Activated CD4-positive, alpha-beta T cell treated with anti-CD3 and anti-CD28 coated beads, Interleukin-2, amount 50 U/mL, for 4 hours (primary cell): ENCODE measurements at regions not wholly inside any gene's neighbourhood (a gene's known extent, or its start where the extent isn't known, plus 50 kb on each side); places are given as distances from the start of the nearest gene placed in this dataset.

Experiments used
- DNase-seq, 2 experiments: peaks; one replicate each; pipeline ENCODE4 v3.0.0-alpha.2; 2020

DNA sequence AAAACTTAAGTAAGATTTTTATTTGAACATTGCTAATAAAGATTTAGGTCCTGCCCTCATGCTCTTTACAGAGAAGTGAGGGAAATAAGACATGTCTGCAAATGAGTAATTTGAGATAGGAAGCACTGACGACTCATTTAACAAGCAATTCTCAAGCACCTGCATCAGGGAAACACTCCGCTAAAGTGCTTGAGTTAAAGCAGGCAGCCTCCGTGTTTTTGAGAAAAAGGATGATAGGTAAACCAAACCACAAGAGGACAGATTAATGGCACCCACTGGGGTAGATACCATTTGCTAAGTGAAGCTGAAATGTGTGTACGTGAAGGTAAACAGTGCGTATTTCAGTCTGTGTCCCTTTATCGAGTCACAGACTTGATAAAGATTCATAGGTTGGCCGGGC, 184.6 kb upstream of the CARD18 start:
- DNase-seq, result no peak

DNA sequence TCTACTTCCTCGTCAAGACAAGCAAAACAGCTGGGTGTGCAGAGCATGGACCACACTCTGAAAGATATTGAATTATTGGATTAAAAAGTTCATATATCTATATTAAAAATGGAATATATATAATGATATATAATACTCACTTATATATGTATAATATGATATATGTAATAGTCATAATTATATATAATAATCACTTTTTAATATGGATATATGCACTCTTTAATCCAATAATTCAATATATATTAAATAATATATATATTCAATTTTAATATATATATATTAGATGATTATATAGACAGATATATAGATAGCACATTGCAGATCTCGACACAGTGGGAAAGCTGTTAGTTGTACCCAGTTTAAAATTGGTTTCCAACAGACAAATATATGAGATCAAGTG, 182.1 kb upstream of the CARD18 start:
- no peak for DNase-seq

DNA sequence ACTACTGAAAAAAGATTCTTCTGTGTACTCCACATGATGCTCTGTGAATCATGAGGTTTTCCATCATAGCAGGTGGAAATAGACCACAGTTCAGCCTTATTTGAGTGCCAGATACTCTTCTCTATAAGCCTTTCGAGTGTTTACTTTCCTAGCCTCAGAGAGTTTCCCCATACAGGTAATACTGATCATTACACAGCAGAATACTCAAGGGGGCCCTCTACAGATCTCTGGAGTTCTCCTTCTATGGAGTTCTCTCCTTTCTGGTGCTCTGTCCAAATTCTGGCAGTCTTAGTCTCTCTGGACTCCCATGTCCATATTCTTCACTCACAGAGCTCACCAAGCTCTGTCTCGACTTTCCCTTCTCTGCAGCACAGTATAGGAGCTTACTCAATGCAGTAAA, 175.7 kb upstream of the CARD18 start:
- DNase-seq, result no peak

DNA sequence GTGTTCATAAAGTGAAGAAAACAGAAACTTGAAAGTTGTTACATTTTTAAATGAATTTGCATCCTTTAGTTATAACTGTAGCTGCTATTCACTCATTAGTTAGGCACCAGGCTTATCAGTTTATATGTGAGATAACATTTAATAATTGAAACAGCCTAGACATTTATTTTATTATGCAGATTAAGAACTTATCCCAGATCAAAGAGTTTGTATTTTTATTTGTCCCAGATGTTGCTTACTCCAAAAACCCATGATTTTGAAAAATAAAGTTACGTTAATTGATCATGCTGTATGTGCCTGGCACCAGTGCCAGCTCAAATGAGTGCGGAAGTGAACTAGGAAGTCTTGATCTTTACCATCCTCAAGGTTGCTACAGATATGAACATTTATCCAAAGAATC, 172.7 kb upstream of the CARD18 start:
- DNase-seq, result no peak

DNA sequence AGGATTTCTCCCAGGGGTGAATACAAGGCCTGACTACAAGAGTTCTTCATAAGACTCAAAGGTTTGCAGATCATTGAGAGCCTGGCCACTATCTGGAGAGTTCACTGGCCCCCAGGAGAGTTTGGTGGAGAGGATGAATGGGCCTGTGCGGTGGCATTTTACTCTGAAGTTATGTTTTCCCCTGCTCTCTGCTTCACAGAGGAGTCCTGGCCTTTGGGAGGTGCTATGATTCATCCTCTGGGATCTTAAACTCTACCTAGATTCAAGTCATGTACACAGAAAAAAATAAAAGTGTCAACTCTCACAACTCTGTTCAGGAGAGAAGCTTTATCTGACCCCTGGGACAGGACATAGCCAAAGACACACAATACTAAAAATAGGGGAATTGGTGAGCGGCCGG, 159.1 kb upstream of the CARD18 start:
- no peak for DNase-seq

DNA sequence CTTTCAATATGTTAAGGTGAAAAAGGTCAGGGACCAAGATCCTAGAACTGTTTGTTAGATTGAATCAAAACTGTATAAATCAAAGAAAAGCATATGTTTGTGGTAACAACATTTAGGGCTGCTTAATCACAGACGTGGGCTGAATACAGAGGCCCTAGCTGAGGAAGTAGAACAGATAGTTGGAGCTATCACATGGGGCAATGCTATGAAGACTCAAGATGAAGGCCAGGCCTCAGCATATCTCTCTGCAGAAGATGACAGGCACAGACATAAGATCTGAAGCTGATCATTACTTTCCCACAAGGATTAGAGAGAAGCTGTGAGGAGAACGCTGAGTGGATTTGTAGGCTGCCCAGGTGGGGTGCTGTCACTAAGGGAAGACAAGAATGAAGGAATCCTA, 158.6 kb upstream of the CARD18 start:
- DNase-seq, result no peak

DNA sequence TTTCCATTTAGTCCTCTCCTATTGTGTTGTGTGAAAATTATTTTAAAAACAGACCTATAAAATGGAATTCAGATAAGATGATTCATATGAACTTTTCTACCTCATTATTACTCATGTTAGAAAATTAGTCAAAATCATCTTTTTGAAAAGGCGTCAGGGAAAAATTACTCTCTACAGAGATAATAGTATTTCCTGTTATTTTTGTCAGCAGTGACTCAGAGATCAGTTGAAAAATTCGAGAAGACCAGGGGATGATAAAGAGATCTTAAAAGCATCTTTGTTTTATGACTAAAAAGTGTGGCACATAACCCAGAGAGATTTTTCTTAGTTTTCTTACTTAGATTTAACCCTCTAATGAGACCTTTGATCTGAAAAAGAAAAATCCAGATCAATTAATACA, 157.9 kb upstream of the CARD18 start:
- no peak for DNase-seq

DNA sequence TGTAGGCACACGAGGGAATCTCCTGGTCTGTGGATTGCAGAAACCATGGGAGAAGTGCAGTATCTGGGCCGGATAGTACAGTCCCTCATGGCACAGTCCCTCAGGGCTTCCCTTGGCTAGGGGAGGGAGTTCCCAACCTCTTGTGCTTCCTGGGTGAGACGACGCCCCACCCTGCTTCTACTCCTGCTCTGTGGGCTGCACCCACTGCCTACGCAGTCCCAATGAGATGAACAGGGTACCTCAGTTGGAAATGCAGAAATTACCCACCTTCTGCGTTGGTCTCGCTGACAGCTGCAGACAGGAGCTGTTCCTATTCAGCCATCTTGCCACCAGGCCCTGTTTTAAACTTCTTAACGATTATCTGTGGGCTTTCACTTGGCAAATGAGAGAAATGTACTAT, 157.2 kb upstream of the CARD18 start:
- no peak for DNase-seq

DNA sequence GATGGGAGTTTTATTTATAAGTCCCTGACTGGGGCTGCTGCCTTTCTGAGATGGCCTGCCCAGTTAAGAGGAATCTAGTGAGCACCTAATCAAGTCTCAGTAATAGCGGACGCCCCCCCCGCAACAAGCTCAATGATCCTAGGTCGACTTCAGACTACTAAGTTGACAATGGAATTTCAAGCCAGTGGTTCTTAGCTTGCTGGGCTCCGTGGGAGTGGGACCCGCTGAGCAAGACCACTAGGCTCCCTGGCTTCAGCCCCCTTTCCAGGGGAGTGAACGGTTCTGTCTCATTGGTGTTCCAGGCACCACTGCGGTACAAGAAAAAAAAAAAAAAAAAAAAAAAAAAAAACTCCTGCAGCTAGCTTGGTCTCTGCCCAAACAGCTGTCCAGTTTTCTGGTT, 156.8 kb upstream of the CARD18 start:
- DNase-seq, result no peak

DNA sequence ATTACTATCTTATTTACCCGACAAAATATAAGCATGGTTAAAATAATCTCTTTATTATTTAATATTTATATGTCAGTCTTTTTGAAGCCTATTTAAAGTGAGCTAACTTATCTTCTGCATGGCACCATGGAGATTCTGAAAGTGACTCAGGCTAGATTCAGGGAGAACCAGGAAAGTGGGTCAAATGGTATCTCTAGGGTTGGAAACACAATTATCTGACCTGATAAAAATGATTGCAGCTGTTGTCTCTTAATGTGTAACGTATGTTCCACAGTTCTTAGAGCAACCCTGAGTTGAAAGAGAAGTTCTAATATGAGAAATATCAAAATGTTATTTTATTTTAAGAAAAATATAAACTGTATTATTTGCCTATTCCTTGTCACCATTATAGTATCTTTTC, 143.1 kb upstream of the CARD18 start:
- no peak for DNase-seq

DNA sequence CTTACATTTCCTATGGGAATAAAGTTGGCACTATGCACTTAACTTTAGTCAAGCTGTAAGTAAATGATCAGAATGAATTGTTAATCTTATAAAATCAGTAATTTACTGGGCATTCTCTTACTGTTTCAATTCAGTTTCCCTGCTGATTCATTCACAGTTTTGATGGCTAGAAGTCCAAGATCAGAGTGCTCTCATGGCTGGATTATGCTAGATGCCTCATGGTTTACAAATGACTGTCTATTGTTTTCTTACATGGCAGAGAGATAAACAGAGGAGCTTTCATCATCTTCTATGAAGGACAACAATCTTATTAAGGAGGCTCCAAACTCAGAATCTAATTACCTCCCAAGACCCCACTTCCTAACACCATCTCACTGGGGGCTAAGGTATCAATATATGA, 135.1 kb upstream of the CARD18 start:
- DNase-seq, result no peak

DNA sequence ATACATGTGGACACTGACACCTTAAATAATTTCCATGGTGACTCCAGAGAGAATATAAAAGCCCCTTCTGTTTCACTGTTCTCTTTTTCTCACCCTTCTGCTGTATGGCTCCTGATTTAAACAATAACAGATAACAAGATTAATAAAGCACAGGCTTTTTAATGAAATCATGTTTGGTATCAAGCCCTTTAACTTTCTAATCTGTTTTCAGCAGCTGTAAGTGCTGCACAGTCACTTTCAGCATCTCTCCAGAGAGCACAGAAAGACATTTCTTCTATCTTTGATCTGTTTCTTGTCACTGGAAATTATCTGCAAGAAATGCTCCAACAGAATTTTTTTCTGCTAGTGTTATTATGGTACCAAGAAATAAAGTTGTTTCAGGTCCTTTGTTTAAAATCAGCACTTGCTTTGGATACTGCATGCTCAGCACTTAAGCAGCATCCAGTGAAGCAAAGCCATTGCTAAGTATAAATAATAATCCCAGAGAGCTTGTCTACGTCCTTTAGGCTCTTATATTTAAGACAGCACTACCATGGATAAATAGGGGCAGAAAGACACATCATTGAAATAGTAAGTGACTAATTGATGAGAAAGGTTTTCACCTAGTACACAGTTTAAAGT, 134.2 kb upstream of the CARD18 start:
- no peak for DNase-seq

DNA sequence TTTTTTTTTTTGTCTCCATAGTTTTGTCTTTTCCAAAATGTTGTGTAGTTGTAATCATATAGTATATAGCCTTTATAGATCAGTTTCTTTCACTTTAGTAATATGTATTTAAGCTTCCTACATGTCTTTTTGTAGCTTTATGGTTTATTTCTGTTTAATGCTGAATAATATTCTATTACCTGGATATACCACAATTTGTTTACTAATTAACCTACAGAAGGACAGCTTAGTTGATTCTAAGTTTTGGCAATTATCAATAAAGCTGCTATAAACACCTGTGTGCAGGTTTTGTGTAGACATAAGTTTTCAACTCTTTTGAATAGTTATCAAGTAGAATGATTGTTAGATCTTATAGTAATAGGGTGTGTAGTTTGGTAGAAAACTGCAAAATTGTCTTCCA, 130.3 kb upstream of the CARD18 start:
- no peak for DNase-seq

DNA sequence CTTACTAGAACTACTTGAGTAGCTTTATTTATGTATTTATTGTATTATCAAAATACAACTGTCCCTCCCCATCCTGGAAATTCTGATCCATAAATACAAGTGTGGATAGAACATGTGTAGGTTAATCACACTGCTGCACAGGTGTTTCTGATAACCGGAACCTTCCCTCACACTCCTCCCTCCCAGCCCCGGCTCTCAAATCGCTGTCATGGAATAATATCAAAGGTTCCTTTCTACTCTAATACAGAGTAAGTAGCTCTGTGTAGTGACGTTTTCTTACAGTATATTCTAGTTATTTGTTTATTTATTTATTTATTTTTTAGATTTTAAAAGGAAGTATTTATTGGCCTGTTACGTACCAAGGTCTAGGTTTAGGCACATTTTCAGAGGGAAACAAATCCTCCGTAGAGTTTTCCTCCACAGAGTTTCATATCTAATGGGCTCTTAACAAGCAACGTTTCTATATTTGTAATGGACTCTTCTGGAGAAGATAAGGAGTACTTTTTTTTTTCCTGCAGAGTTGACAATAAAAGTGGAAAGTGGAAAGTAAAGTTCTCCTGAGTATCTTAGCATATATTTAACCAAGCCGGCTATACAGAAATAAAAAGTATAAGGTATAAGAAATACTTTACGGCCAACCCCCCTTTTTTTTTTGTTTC, 129.0 kb upstream of the CARD18 start:
- DNase-seq, result no peak

DNA sequence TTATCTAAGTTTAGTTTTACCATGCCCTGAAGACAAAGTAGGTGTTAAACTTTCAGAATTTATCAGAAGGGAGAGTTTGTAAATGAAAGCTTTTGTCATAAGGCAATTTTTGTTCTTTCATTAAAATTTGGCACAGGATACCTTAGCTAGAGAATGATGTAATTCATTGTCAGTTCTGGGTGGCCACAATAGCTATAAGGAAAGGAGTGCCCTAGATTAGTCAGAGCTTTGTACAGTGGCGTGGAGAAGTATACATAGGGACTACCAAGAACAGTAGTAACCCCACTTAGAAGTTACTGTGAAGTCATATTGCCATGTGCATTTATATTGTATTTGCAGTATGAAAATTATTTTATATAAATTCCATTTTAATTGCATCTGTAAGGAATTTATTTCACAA, 126.3 kb upstream of the CARD18 start:
- DNase-seq, result no peak

DNA sequence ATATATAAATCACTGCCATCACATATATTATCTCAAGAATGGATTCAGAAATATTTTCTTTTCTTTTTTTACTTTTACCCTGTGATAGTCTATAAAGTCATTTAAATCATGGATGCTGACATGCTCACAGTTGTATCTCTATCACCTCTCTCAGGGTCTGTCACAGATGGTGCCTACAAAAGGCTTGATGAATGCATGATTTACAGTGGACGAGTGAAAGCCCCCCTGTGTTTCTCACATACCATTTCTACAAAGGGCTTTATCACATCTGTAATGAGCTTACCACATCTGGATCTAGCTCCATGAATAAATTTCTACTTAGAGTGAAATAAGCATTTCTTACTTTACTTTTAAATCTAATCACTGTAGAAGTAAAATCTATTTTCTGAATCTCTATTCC, 121.4 kb upstream of the CARD18 start:
- DNase-seq, result no peak

DNA sequence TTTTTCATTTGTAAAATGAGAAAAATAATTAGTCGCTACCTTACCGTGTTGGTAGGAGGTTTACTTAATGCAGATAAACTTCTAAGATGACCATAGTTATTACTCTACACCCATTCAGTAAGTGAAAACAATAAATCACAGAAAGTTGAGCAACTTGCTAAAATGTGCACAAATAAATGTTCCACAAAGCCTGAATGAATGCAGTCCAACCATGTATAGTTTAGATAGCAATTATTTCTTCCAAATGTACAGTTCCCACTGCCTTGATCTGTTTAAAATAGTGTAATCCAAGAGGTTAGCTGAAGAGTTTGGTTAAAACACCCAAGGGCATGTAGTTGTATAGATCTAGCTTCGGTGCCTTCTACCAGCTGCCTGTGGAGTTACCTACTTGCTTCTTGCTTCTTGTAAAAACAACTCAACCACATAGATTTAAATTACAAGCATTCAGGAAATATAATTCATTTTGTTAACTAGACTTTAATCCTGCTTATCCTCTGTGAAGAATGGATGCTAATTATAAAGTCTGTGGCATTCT, 106.3 kb upstream of the CARD18 start:
- no peak for DNase-seq

DNA sequence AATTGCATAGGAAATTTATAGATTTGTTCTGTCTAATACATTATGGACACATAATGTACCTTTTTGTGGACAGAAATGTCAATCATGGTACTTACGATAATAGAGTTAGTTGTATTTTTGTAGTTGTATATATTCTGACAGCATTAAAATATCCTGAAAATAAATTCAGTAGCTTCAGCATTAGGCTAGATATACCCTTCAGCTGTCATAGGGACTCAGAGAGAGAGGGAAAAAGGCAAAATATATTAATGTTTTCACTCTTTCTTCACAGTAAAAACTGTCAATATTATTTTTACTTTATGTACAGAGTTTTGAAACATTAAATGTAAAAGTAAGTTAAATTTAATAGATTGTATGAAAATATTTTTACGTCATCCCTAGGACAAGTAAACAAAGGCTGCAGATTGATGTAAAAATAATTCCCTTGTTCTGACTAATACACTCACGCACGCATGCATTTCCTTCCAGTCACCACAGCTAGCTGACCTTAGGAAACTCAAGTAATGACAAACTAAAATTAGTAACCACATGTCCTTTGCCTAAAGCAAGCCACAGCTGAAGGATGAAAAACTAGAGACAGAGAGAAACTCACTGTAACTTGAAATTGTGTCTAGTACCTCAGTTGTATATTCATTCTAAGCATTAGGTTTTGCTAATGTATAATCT, 104.7 kb upstream of the CARD18 start:
- DNase-seq, result no peak

DNA sequence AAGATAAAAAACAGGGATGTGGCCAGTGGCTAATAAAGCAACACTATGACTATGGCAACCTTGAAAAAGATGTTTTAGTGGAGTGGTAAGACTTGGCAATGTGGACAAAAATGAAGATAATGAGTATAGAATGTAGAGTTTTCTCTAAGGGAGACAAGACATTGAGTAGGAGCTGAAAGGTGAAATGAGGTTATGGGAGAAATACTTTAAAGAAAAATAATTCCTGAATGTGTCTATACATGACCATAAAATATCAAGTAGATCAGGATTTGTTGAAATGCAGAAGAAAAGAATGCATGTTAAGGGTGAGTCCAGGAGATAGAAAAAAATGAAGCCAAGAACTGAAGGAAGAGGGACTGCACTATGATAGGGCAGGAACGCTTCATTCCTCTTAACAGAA, 101.6 kb upstream of the CARD18 start:
- no peak for DNase-seq

DNA sequence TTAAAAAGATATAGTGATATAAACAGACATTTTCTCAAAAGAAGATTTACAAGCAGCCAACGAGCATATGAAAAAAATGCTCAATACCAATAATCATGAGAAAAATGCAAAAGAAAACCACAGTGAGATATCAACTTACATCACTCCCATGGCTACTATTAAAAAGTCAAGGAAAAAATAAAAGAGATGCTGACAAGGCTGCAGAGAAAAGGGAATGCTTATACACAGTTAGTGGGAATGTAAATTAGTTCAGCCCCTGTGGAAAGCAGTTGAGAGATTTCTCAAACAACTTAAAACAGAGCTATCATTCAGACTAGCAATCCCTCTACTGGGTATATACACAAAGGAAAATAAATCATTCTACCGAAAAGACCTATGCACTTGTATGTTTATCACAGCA, 97.1 kb upstream of the CARD18 start:
- DNase-seq, result no peak

DNA sequence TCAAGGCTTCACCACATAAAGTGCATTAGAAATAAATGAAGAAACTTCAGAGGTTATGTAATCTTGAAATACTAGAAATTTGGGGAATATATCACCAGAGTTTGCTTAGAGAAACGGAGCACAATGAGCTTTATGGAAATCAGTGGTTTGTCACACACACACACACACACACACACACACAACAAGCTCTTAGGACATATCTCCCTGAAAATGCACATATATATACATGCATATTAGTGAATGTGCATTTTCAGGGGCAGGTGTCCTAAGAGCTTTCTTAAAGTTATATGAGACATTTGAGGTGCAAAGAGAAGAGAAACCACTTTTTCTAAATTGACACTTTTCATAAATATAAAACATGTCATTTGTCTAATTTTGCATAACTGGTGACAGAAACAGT, 93.7 kb upstream of the CARD18 start:
- no peak for DNase-seq

DNA sequence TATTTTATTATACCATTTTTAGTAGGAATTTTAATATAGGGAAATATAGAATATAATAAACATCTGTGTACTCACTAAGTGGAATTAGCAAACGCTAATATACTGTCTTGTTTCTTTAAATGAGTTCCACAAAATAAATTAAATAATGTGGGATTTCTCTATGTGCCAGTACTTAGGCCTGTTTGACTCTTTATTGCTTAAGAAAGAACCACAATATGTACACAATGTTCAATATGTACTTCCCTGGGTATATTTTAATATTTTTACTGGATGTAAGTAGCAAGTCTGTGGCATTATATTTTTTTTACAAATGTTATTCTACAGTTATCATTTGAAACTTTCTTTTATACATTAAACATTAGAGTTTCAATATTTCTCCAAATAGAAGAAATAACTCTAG, 92.5 kb upstream of the CARD18 start:
- no peak for DNase-seq

DNA sequence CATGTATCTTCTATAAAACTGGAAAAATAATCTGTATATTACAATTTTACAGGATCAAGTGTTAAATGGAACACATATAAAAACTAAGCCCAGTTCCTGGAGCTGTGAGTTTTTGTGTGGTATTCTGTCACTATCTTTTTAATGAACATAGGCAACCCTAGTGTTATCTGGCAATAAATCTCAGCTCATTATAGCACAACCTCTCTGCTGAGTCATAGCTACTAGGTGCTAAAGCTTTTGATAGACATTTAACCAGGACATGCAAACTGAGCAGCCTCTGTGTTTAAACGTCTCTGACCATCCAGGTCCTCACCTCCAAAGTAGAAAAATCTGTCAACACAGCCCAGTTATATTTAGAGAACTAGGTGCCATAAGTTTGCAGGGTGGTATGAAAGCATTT, 91.0 kb upstream of the CARD18 start:
- DNase-seq, result no peak

DNA sequence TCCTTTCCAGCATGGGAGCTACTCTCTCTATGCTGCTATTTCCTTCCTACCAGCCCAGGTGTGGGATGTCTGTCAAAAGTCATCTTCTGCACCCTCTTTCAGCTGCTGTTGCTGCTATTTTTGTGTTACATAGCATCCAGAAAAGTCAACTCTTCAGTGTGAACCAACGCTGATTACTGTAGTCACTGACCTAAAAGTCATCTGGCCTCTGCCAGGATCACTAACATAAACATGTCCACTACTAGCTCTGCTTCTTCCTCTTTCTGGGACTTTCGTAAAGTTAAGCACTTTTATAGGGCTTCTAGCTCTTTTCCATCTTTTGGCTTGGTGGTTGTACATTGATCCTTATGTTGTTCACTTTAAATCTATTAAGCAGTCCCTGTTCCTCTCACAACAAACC, 90.2 kb upstream of the CARD18 start:
- DNase-seq, result no peak

DNA sequence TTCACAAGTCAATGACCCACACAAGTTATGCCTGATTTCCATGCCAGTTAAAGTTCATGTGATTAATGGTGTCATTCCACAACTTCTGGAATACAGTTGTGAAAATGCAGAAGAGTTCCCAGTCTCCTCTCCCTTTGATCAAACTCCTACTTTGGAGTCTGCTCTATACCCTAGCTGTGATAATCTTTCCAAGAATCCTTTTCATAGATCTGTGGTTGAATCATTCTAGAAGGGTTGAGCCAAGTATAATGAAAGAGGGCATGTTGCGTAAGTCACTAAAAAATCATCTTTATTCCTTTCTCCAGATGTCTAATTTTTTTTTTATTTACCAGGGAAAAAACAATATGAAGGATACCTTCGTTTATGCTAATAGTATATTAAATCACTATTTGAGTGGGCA, 89.7 kb upstream of the CARD18 start:
- no peak for DNase-seq
